HCT116 (cell line): ENCODE measurements at regions not wholly inside any gene's neighbourhood (a gene's known extent, or its start where the extent isn't known, plus 50 kb on each side); places are given as distances from the start of the nearest gene placed in this dataset.

Experiments
- ATAC-seq: fragments of 200-7000 bp; cut with Tn5 transposase; 2 replicates; pipeline ENCODE4 v1.9.1; 2020; ENCODE audit warnings: mild to moderate bottlenecking, moderate library complexity
- BruUV-seq: library from RNA; stranded (reverse); fragments of 400-500 nt; replicated peaks from 2 replicates; lab custom pipeline; 2021; lab: Mats Ljungman, UMichigan
- CTCF ChIA-PET: fragments of 300-600 bp; sonication (Branson Sonifier 250); formaldehyde crosslinking; loops from one replicate; lab custom pipeline; 2021; ENCODE audit warnings: antibody characterized with exemption; lab: Charles Lee
- POLR2A ChIA-PET: fragments of 300-600, 350-600 bp; sonication (Branson Sonifier 250); formaldehyde crosslinking; loops from one replicate; lab custom pipeline; 2021; ENCODE audit warnings: antibody characterized with exemption; lab: Charles Lee
- RAD21 ChIA-PET, 2 experiments: fragments of 300-600 bp; sonication (Branson Sonifier 250); formaldehyde crosslinking; loops; one replicate each; lab custom pipeline; 2023; ENCODE audit warnings: low total read pairs in 2 of 2; ENCODE audit not compliant: uncharacterized antibody in 2 of 2, unreplicated experiment in 2 of 2, low non-redundant PET in 1 of 2; lab: Charles Lee
- DNase-seq: peaks from one replicate; pipeline ENCODE4 v3.0.0-alpha.2; 2010; ENCODE audit warnings: low read depth, low spot score
- H2AFZ ChIP-seq: fragments of 200-600 bp; shearing (Covaris generic), sonication (generic); 2 replicates; pipeline ENCODE4 v1.6.1; 2017; ENCODE audit warnings: low read depth, mixed run types, mixed read lengths, antibody characterized with exemption, low read length; ENCODE audit not compliant: poor library complexity, severe bottlenecking
- H3K27ac ChIP-seq: 2 replicates; pipeline ENCODE4 v1.5.1; 2012; ENCODE audit warnings: low read depth, low read length
- H3K27me3 ChIP-seq: fragments of 200-600 bp; sonication (generic); 2 replicates; pipeline ENCODE4 v1.6.1; 2016; ENCODE audit warnings: mixed run types, low read length, mixed read lengths; ENCODE audit not compliant: insufficient read depth
- H3K36me3 ChIP-seq, 2 experiments: fragments of 200-500 bp in 1 of 2; fragments of 200-600 bp in 1 of 2; sonication (Bioruptor generic) in 1 of 2; sonication (generic) in 1 of 2; 2 replicates each; pipeline versions ENCODE4 v1.5.1 to v1.6.1; 2014 to 2016; ENCODE audit warnings: low read length in 2 of 2, inconsistent platforms in 1 of 2, mixed read lengths in 1 of 2, mixed run types in 1 of 2; ENCODE audit not compliant: insufficient read depth in 2 of 2, control insufficient read depth in 1 of 2
- H3K4me1 ChIP-seq, 2 experiments: fragments of 200-600 bp in 1 of 2; sonication (generic) in 1 of 2; 2 replicates each; pipeline versions ENCODE4 v1.5.1 to v1.6.1; 2012 to 2017; ENCODE audit warnings: low read length in 2 of 2, inconsistent platforms in 1 of 2, mild to moderate bottlenecking in 1 of 2, mixed read lengths in 1 of 2, mixed run types in 1 of 2, moderate library complexity in 1 of 2; ENCODE audit not compliant: insufficient read depth in 2 of 2, control insufficient read depth in 1 of 2
- H3K4me2 ChIP-seq: fragments of 200-600 bp; sonication (generic); 2 replicates; pipeline ENCODE4 v1.6.1; 2017; ENCODE audit warnings: mixed run types, low read length, mixed read lengths
- H3K4me3 ChIP-seq, 2 experiments: fragments of 200-600 bp in 1 of 2; sonication (generic) in 1 of 2; replicated peaks in 1 of 2; 2 replicates each; pipeline ENCODE4 v1.5.1; 2011 to 2016; ENCODE audit warnings: low read length in 2 of 2, control low read depth in 1 of 2, low read depth in 1 of 2, mild to moderate bottlenecking in 1 of 2, mixed read lengths in 1 of 2, mixed run types in 1 of 2
- H3K79me2 ChIP-seq: fragments of 200-600 bp; sonication (generic); 2 replicates; pipeline ENCODE4 v1.6.1; 2017; ENCODE audit warnings: mild to moderate bottlenecking, mixed run types, low read length, moderate library complexity, mixed read lengths; ENCODE audit not compliant: insufficient read depth
- H3K9ac ChIP-seq: fragments of 200-600 bp; sonication (generic); 2 replicates; pipeline ENCODE4 v1.6.1; 2016; ENCODE audit warnings: low read length, mixed read lengths
- H3K9me2 ChIP-seq: fragments of 200-600 bp; sonication (generic), shearing (Covaris generic); 2 replicates; pipeline ENCODE4 v1.6.1; 2017; ENCODE audit warnings: mixed run types, mild to moderate bottlenecking, moderate library complexity; ENCODE audit not compliant: insufficient read depth
- H3K9me3 ChIP-seq, 2 experiments: fragments of 200-500 bp in 1 of 2; fragments of 200-600 bp in 1 of 2; sonication (Bioruptor generic) in 1 of 2; sonication (generic) in 1 of 2; 2 replicates each; pipeline ENCODE4 v1.6.1; 2014 to 2017; ENCODE audit warnings: low read length in 2 of 2, mixed read lengths in 2 of 2, inconsistent platforms in 1 of 2, low read depth in 1 of 2, mild to moderate bottlenecking in 1 of 2, mixed run types in 1 of 2, moderate library complexity in 1 of 2; ENCODE audit not compliant: control insufficient read depth in 1 of 2, insufficient read depth in 1 of 2
- H4K20me1 ChIP-seq: fragments of 200-600 bp; sonication (generic), shearing (Covaris generic); 2 replicates; pipeline ENCODE4 v1.6.1; 2017; ENCODE audit warnings: mixed run types, mild to moderate bottlenecking, moderate library complexity; ENCODE audit not compliant: insufficient read depth
- ELF1 ChIP-seq: IDR thresholded peaks from 2 replicates; pipeline ENCODE4 v1.6.1; 2012; ENCODE audit warnings: low read depth, borderline replicate concordance
- EZH2phosphoT487 ChIP-seq: fragments of 200-600 bp; IDR thresholded peaks from 2 replicates; pipeline ENCODE4 v1.6.1; 2018; ENCODE audit warnings: antibody characterized with exemption, borderline replicate concordance
- FOSL1 ChIP-seq: IDR thresholded peaks from 2 replicates; pipeline ENCODE4 v1.6.1; 2012; ENCODE audit warnings: low read depth
- JUND ChIP-seq: IDR thresholded peaks from 2 replicates; pipeline ENCODE4 v1.6.1; 2012
- RAD21 ChIP-seq: IDR thresholded peaks from 2 replicates; pipeline ENCODE4 v1.6.1; 2012; ENCODE audit warnings: low read depth, mild to moderate bottlenecking
- SP1 ChIP-seq: IDR thresholded peaks from 2 replicates; pipeline ENCODE4 v1.6.1; 2012; ENCODE audit warnings: low read depth
- SRF ChIP-seq: IDR thresholded peaks from 2 replicates; pipeline ENCODE4 v1.6.1; 2012; ENCODE audit warnings: low read depth
- YY1 ChIP-seq: IDR thresholded peaks from 2 replicates; pipeline ENCODE4 v1.6.1; 2011; ENCODE audit warnings: low read length, low read depth, moderate library complexity, mild to moderate bottlenecking; ENCODE audit not compliant: insufficient replicate concordance; ENCODE audit errors: extremely low read depth
- ZNF274 ChIP-seq: fragments of 200-500 bp; sonication (Bioruptor generic); IDR thresholded peaks from 2 replicates; pipeline ENCODE4 v1.6.1; 2014; ENCODE audit warnings: mild to moderate bottlenecking, low read depth, low read length, inconsistent platforms
- intact Hi-C: fragments of 100-400 bp; cut with micrococcal nuclease; formaldehyde crosslinking; loops from 2 replicates; pipeline ENCODE4 v1.10.0; 2022
- TF ChIP-seq, protein P1 (sequence below): IDR thresholded peaks from 2 replicates; pipeline ENCODE4 v1.6.1; 2012; ENCODE audit warnings: low read depth

DNA sequence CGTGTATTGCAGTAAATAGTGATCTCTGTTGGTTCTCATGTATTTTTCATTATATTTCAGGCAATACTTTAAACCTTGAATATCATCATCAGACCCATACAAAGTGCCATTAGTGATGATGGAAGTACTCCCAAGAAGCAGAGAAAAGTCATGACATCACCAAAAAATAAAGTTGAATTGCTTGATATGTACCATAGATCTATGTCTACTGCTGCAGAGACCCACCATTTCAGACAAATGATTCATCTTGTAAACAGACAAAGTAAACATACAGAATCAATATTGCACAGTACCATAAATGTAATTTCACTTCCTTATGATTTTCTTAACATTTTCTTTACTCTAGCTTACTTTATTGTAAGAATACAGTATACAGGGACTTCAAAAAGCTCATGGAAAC, 347.8 kb downstream of the IPMK start:
- CTCF ChIA-PET: no interaction called here
- no peaks in the 10 kb centered on the region for H3K9me2 ChIP-seq
- POLR2A ChIA-PET: no interaction called here
- DNase-seq (no peak), ATAC-seq (no peak)
- H3K27me3 ChIP-seq: no peaks in the 10 kb centered on the region
- RAD21 ChIA-PET: no interaction called here
- no peak overlapping the region for H3K4me3 ChIP-seq
- H4K20me1 ChIP-seq: no peaks in the 10 kb centered on the region
- BruUV-seq: no TSS peak
- no peaks in the 10 kb centered on the region for H3K4me1 ChIP-seq
- no peaks in the 10 kb centered on the region for H3K79me2 ChIP-seq
- intact Hi-C loops: no loop called here
- H3K9ac ChIP-seq: no peak overlapping the region
- H2AFZ ChIP-seq: no peak overlapping the region
- H3K36me3 ChIP-seq: no peaks in the 10 kb centered on the region
- no peaks in the 10 kb centered on the region for H3K9me3 ChIP-seq
- no peak overlapping the region for H3K27ac ChIP-seq
- no peak overlapping the region for H3K4me2 ChIP-seq
- no peak for TF ChIP-seq YY1
- no peak for TF ChIP-seq SP1
- TF ChIP-seq SRF: no peak
- TF ChIP-seq JUND: no peak
- no peak for TF ChIP-seq FOSL1
- TF ChIP-seq RAD21: no peak
- TF ChIP-seq ZNF274: no peak
- TF ChIP-seq, protein P1, sequence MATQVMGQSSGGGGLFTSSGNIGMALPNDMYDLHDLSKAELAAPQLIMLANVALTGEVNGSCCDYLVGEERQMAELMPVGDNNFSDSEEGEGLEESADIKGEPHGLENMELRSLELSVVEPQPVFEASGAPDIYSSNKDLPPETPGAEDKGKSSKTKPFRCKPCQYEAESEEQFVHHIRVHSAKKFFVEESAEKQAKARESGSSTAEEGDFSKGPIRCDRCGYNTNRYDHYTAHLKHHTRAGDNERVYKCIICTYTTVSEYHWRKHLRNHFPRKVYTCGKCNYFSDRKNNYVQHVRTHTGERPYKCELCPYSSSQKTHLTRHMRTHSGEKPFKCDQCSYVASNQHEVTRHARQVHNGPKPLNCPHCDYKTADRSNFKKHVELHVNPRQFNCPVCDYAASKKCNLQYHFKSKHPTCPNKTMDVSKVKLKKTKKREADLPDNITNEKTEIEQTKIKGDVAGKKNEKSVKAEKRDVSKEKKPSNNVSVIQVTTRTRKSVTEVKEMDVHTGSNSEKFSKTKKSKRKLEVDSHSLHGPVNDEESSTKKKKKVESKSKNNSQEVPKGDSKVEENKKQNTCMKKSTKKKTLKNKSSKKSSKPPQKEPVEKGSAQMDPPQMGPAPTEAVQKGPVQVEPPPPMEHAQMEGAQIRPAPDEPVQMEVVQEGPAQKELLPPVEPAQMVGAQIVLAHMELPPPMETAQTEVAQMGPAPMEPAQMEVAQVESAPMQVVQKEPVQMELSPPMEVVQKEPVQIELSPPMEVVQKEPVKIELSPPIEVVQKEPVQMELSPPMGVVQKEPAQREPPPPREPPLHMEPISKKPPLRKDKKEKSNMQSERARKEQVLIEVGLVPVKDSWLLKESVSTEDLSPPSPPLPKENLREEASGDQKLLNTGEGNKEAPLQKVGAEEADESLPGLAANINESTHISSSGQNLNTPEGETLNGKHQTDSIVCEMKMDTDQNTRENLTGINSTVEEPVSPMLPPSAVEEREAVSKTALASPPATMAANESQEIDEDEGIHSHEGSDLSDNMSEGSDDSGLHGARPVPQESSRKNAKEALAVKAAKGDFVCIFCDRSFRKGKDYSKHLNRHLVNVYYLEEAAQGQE: no peak
- no peak for TF ChIP-seq ELF1
- no peak for TF ChIP-seq EZH2phosphoT487
